Upper lobe of left lung (tissue), 4 donors: ENCODE measurements at regions not wholly inside any gene's neighbourhood (a gene's known extent, or its start where the extent isn't known, plus 50 kb on each side); places are given as distances from the start of the nearest gene placed in this dataset.

ENCODE experiments used
- EP300 ChIP-seq, 4 donors: sonication (generic); formaldehyde crosslinking; IDR thresholded peaks; one replicate each; pipeline ENCODE4 v1.5.1; 2017; ENCODE audit warnings: antibody characterized with exemption in 4 of 4, control low read depth in 2 of 4
- POLR2A ChIP-seq, 4 donors: fragments of 450-650 bp; IDR thresholded peaks; one replicate each; pipeline ENCODE4 v1.5.1; 2016 to 2017; ENCODE audit warnings: antibody characterized with exemption in 4 of 4, mild to moderate bottlenecking in 2 of 4
- TF ChIP-seq, protein P1 (sequence below), 6 experiments: fragments of 450-650 bp in 4 of 6; fragments of 200-600 bp in 2 of 6; sonication (generic) in 2 of 6; IDR thresholded peaks; one replicate each; pipeline ENCODE4 v1.5.1; 2016 to 2019; ENCODE audit warnings: antibody characterized with exemption in 6 of 6

DNA sequence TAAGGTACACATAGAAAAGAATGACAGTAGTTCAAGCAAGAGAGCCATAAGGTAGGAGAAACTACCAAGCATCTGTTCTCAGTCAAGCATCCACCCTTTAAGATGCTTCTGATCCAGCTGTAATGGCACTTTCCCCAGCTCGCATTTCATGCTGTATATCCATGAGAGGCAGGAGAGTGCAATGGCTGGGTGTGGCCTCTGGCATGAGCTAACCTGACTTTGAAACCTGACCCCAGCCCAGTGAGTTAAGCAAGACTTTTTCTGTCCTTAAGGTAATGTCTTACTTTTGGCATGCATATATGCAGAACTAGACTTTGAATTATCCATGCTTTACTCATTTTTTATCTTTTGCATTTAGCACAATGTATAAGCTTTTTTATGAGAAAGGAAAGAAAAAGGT lies 79.8 kb upstream of the CNTN5 start:
- TF ChIP-seq, protein P1, sequence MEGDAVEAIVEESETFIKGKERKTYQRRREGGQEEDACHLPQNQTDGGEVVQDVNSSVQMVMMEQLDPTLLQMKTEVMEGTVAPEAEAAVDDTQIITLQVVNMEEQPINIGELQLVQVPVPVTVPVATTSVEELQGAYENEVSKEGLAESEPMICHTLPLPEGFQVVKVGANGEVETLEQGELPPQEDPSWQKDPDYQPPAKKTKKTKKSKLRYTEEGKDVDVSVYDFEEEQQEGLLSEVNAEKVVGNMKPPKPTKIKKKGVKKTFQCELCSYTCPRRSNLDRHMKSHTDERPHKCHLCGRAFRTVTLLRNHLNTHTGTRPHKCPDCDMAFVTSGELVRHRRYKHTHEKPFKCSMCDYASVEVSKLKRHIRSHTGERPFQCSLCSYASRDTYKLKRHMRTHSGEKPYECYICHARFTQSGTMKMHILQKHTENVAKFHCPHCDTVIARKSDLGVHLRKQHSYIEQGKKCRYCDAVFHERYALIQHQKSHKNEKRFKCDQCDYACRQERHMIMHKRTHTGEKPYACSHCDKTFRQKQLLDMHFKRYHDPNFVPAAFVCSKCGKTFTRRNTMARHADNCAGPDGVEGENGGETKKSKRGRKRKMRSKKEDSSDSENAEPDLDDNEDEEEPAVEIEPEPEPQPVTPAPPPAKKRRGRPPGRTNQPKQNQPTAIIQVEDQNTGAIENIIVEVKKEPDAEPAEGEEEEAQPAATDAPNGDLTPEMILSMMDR (IDR thresholded peaks at IDR 0.05), result no peak
- TF ChIP-seq POLR2A (IDR thresholded peaks at IDR 0.05), result no peak
- TF ChIP-seq EP300 (IDR thresholded peaks at IDR 0.05), result no peak
